Putamen (tissue), 1 donor: ENCODE measurements at regions not wholly inside any gene's neighbourhood (a gene's known extent, or its start where the extent isn't known, plus 50 kb on each side); places are given as distances from the start of the nearest gene placed in this dataset.
"Not testable (repeated sequence)": the region's sequence is repeated elsewhere in the genome, so short reads cannot be mapped to it uniquely, and the experiment has no call there.

Source experiments
- DNase-seq: peaks from one replicate; pipeline ENCODE4 v3.0.0-alpha.2; 2016; ENCODE audit warnings: low spot score

- no peak for DNase-seq
Observed at GRCh38 chr3:164748626-164749025, 329.7 kb downstream of the SI start.

- no peak for DNase-seq
Observed at GRCh38 chr3:164741869-164742268, 336.4 kb downstream of the SI start.

GRCh38 chr3:164737174-164737573 is 341.1 kb downstream of the SI start:
- DNase-seq, result no peak

GRCh38 chr3:164732166-164732565 is 346.1 kb downstream of the SI start:
- DNase-seq, result no peak

- DNase-seq, result no peak
Observed at GRCh38 chr3:164730815-164731360, 347.4 kb downstream of the SI start.

- no peak for DNase-seq
Observed at GRCh38 chr3:164723396-164723795, 354.9 kb downstream of the SI start.

- not testable (repeated sequence) for DNase-seq
Observed at GRCh38 chr3:164702808-164703207, 375.5 kb downstream of the SI start.

- DNase-seq, result no peak
Observed at GRCh38 chr3:164687902-164688301, 390.4 kb downstream of the SI start.

GRCh38 chr3:164687211-164687610 is 391.1 kb downstream of the SI start:
- peak; percentile 83 for DNase-seq

- no peak for DNase-seq
Observed at GRCh38 chr3:164683489-164683888, 394.8 kb downstream of the SI start.

GRCh38 chr3:164679245-164679644 is 399.1 kb downstream of the SI start:
- DNase-seq, result no peak

- DNase-seq, result no peak
Observed at GRCh38 chr3:164677317-164677716, 401.0 kb downstream of the SI start.

- DNase-seq, result no peak
Observed at GRCh38 chr3:164673738-164674137, 404.6 kb downstream of the SI start.

GRCh38 chr3:164658125-164658524 is 420.2 kb downstream of the SI start:
- no peak for DNase-seq

GRCh38 chr3:164657631-164658030 is 420.7 kb downstream of the SI start:
- no peak for DNase-seq

GRCh38 chr3:164655462-164655861 is 422.8 kb downstream of the SI start:
- no peak for DNase-seq

GRCh38 chr3:164641071-164641470 is 437.2 kb downstream of the SI start:
- DNase-seq, result no peak

- DNase-seq, result no peak
Observed at GRCh38 chr3:164640591-164640990, 437.7 kb downstream of the SI start.

GRCh38 chr3:164620956-164621355 is 457.3 kb downstream of the SI start:
- DNase-seq, result no peak

GRCh38 chr3:164620423-164620822 is 457.9 kb downstream of the SI start:
- no peak for DNase-seq

GRCh38 chr3:164612751-164613150 is 465.5 kb downstream of the SI start:
- no peak for DNase-seq

GRCh38 chr3:164608554-164609276 is 469.6 kb downstream of the SI start:
- no peak for DNase-seq

GRCh38 chr3:164604687-164605086 is 473.6 kb downstream of the SI start:
- no peak for DNase-seq

- peak; percentile 32 for DNase-seq
Observed at GRCh38 chr3:164577667-164578210, 500.6 kb downstream of the SI start.
